SK-N-SH treated with all-trans-retinoic acid at 6 μM for 48 hours (cell line): ENCODE measurements at regions not wholly inside any gene's neighbourhood (a gene's known extent, or its start where the extent isn't known, plus 50 kb on each side); places are given as distances from the start of the nearest gene placed in this dataset.

Experiments
- GLIS3 ChIP-seq: fragments of 250-450 bp; sonication (Bioruptor Pico); IDR thresholded peaks from 2 replicates; pipeline ENCODE4 v1.5.0; 2020; ENCODE audit warnings: mild to moderate bottlenecking, moderate library complexity
- PPARA ChIP-seq: fragments of 250-450 bp; sonication (Bioruptor Pico); IDR thresholded peaks from 2 replicates; pipeline ENCODE4 v1.5.0; 2020; ENCODE audit warnings: mild to moderate bottlenecking, borderline replicate concordance
- RARB ChIP-seq: fragments of 250-450 bp; sonication (Bioruptor Pico); IDR thresholded peaks from 2 replicates; pipeline ENCODE4 v1.8.0; 2021; ENCODE audit warnings: mild to moderate bottlenecking, moderate library complexity
- SNAI2 ChIP-seq: fragments of 250-450 bp; sonication (Bioruptor Pico); IDR thresholded peaks from 2 replicates; pipeline ENCODE4 v1.5.0; 2020; ENCODE audit warnings: mild to moderate bottlenecking, moderate library complexity
- ZC3H10 ChIP-seq: fragments of 250-450 bp; sonication (Bioruptor Pico); IDR thresholded peaks from 2 replicates; pipeline ENCODE4 v1.5.1; 2021; ENCODE audit warnings: mild to moderate bottlenecking, moderate library complexity
- ZFP30 ChIP-seq: fragments of 450-650 bp; formaldehyde crosslinking; IDR thresholded peaks from 2 replicates; pipeline ENCODE4 v1.5.0; 2022; ENCODE audit warnings: mild to moderate bottlenecking, moderate library complexity
- ZNF70 ChIP-seq: fragments of 450-650 bp; formaldehyde crosslinking; IDR thresholded peaks from 2 replicates; pipeline ENCODE4 v1.5.0; 2020; ENCODE audit warnings: mild to moderate bottlenecking, moderate library complexity
- ZNF8 ChIP-seq: fragments of 450-650 bp; formaldehyde crosslinking; IDR thresholded peaks from 2 replicates; pipeline ENCODE4 v1.5.0; 2020; ENCODE audit warnings: mild to moderate bottlenecking, moderate library complexity
- TF ChIP-seq, protein P1 (sequence below): fragments of 250-450 bp; sonication (Bioruptor Pico); IDR thresholded peaks from 2 replicates; pipeline ENCODE4 v1.5.1; 2021; ENCODE audit warnings: mild to moderate bottlenecking, moderate library complexity
- TF ChIP-seq, protein P2 (sequence below): fragments of 250-450 bp; sonication (Bioruptor Pico); IDR thresholded peaks from 2 replicates; pipeline ENCODE4 v1.8.0; 2021; ENCODE audit warnings: low read depth, mild to moderate bottlenecking, moderate library complexity, borderline replicate concordance
- TF ChIP-seq, protein P3 (sequence below): fragments of 250-450 bp; sonication (Bioruptor Pico); IDR thresholded peaks from 2 replicates; pipeline ENCODE4 v1.8.0; 2020; ENCODE audit warnings: mild to moderate bottlenecking, moderate library complexity, borderline replicate concordance
- TF ChIP-seq, protein P4 (sequence below): fragments of 250-450 bp; sonication (Bioruptor Pico); IDR thresholded peaks from 2 replicates; pipeline ENCODE4 v1.5.1; 2020; ENCODE audit warnings: low read depth, mild to moderate bottlenecking, moderate library complexity

DNA sequence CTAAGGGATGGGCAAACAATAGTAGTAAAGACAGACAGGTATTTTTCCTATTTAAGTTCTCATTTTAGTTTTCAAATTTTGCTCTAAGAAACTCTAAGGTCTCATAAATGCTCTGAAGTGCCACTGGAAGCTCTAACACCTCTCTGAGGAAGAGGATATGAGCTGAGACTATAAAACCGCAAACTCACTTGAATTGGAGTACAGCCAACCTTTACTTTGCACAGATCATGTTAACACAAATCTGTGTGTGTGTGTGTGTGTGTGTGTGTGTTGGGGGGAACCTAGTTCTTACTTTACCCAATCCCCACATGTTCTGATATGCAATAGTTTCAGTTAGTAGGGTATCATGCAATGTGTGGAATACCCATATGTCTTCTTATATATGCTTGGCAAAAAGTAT, 446.8 kb downstream of the CHL1 start:
- no peak for TF ChIP-seq RARB (CRISPR knock-in tag)
- TF ChIP-seq ZC3H10, result no peak
- TF ChIP-seq, protein P1, sequence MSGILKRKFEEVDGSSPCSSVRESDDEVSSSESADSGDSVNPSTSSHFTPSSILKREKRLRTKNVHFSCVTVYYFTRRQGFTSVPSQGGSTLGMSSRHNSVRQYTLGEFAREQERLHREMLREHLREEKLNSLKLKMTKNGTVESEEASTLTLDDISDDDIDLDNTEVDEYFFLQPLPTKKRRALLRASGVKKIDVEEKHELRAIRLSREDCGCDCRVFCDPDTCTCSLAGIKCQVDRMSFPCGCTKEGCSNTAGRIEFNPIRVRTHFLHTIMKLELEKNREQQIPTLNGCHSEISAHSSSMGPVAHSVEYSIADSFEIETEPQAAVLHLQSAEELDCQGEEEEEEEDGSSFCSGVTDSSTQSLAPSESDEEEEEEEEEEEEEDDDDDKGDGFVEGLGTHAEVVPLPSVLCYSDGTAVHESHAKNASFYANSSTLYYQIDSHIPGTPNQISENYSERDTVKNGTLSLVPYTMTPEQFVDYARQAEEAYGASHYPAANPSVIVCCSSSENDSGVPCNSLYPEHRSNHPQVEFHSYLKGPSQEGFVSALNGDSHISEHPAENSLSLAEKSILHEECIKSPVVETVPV (CRISPR knock-in tag), result no peak
- no peak for TF ChIP-seq ZFP30 (CRISPR knock-in tag)
- TF ChIP-seq GLIS3, result no peak
- TF ChIP-seq, protein P2, sequence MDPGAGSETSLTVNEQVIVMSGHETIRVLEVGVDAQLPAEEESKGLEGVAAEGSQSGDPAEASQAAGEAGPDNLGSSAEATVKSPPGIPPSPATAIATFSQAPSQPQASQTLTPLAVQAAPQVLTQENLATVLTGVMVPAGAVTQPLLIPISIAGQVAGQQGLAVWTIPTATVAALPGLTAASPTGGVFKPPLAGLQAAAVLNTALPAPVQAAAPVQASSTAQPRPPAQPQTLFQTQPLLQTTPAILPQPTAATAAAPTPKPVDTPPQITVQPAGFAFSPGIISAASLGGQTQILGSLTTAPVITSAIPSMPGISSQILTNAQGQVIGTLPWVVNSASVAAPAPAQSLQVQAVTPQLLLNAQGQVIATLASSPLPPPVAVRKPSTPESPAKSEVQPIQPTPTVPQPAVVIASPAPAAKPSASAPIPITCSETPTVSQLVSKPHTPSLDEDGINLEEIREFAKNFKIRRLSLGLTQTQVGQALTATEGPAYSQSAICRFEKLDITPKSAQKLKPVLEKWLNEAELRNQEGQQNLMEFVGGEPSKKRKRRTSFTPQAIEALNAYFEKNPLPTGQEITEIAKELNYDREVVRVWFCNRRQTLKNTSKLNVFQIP (CRISPR knock-in tag), result no peak
- TF ChIP-seq SNAI2, result no peak
- TF ChIP-seq, protein P3, sequence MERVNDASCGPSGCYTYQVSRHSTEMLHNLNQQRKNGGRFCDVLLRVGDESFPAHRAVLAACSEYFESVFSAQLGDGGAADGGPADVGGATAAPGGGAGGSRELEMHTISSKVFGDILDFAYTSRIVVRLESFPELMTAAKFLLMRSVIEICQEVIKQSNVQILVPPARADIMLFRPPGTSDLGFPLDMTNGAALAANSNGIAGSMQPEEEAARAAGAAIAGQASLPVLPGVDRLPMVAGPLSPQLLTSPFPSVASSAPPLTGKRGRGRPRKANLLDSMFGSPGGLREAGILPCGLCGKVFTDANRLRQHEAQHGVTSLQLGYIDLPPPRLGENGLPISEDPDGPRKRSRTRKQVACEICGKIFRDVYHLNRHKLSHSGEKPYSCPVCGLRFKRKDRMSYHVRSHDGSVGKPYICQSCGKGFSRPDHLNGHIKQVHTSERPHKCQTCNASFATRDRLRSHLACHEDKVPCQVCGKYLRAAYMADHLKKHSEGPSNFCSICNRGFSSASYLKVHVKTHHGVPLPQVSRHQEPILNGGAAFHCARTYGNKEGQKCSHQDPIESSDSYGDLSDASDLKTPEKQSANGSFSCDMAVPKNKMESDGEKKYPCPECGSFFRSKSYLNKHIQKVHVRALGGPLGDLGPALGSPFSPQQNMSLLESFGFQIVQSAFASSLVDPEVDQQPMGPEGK (CRISPR knock-in tag), result no peak
- TF ChIP-seq PPARA (CRISPR knock-in tag), result no peak
- TF ChIP-seq ZNF8 (CRISPR knock-in tag), result no peak
- TF ChIP-seq, protein P4, sequence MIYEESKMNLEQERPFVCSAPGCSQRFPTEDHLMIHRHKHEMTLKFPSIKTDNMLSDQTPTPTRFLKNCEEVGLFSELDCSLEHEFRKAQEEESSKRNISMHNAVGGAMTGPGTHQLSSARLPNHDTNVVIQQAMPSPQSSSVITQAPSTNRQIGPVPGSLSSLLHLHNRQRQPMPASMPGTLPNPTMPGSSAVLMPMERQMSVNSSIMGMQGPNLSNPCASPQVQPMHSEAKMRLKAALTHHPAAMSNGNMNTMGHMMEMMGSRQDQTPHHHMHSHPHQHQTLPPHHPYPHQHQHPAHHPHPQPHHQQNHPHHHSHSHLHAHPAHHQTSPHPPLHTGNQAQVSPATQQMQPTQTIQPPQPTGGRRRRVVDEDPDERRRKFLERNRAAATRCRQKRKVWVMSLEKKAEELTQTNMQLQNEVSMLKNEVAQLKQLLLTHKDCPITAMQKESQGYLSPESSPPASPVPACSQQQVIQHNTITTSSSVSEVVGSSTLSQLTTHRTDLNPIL, result no peak
- TF ChIP-seq ZNF70 (CRISPR knock-in tag), result no peak
